GM12873 (cell line): ENCODE measurements at regions not wholly inside any gene's neighbourhood (a gene's known extent, or its start where the extent isn't known, plus 50 kb on each side); places are given as distances from the start of the nearest gene placed in this dataset.

ENCODE experiments used
- CTCF ChIP-seq: IDR thresholded peaks from 2 replicates; pipeline ENCODE4 v1.5.1; 2012; ENCODE audit warnings: low read depth, mild to moderate bottlenecking, moderate library complexity, low read length, control low read depth; ENCODE audit not compliant: insufficient read depth; ENCODE audit errors: missing control alignments

GRCh38 chr2:192645811-192646598 is 451.3 kb upstream of the TMEFF2 start:
- no peak for TF ChIP-seq CTCF

- no peak for TF ChIP-seq CTCF
Observed at GRCh38 chr2:192634557-192634956, 439.8 kb upstream of the TMEFF2 start.

GRCh38 chr2:192628017-192628416 is 433.3 kb upstream of the TMEFF2 start:
- TF ChIP-seq CTCF = no peak

- TF ChIP-seq CTCF = no peak
Observed at GRCh38 chr2:192615105-192615504, 420.4 kb upstream of the TMEFF2 start.

- no peak for TF ChIP-seq CTCF
Observed at GRCh38 chr2:192604295-192604694, 409.6 kb upstream of the TMEFF2 start.

GRCh38 chr2:192593561-192593960 is 398.8 kb upstream of the TMEFF2 start:
- no peak for TF ChIP-seq CTCF

- TF ChIP-seq CTCF = no peak
Observed at GRCh38 chr2:192591617-192592016, 396.9 kb upstream of the TMEFF2 start.
